Progenitor cell of endocrine pancreas (in vitro differentiated cells): ENCODE measurements at regions not wholly inside any gene's neighbourhood (a gene's known extent, or its start where the extent isn't known, plus 50 kb on each side); places are given as distances from the start of the nearest gene placed in this dataset. TPM values are rescaled to one million over a fixed set of nuclear protein-coding genes. Genes with fewer than 3 reads are reported as not detected.

Experiments used
- DNase-seq: peaks from one replicate; pipeline ENCODE4 v3.0.0; 2021; ENCODE audit warnings: low spot score; ENCODE audit not compliant: unreplicated experiment
- H3K27ac Mint-ChIP-seq: 2 replicates; pipeline ENCODE4 v1.8.0; 2021; ENCODE audit warnings: mild to moderate bottlenecking, moderate library complexity, mixed read lengths
- H3K27me3 Mint-ChIP-seq: 2 replicates; pipeline ENCODE4 v1.8.0; 2021; ENCODE audit warnings: mixed read lengths
- H3K36me3 Mint-ChIP-seq: 2 replicates; pipeline ENCODE4 v1.8.0; 2022; ENCODE audit warnings: mixed read lengths; ENCODE audit not compliant: insufficient read depth
- H3K4me1 Mint-ChIP-seq: 2 replicates; pipeline ENCODE4 v1.8.0; 2021; ENCODE audit warnings: low read depth, mixed read lengths
- H3K4me3 Mint-ChIP-seq: 2 replicates; pipeline ENCODE4 v1.8.0; 2021; ENCODE audit warnings: low read depth, mild to moderate bottlenecking, moderate library complexity, mixed read lengths
- H3K9me3 Mint-ChIP-seq: 2 replicates; pipeline ENCODE4 v1.8.0; 2021; ENCODE audit warnings: low read depth, mixed read lengths
- CTCF ChIP-seq: fragments of 200-600 bp; sonication (generic); IDR thresholded peaks from one replicate; pipeline ENCODE4 v1.5.0; 2021; ENCODE audit warnings: antibody characterized with exemption, mild to moderate bottlenecking; ENCODE audit not compliant: unreplicated experiment
- microRNA-seq: library from miRNA; unstranded; fragments of <30 nt; microRNA quantifications from one replicate; pipeline ENCODE4 v1.1.0, GENCODE V29; 2020; ENCODE audit warnings: borderline number of aligned reads; ENCODE audit not compliant: unreplicated experiment

- no peak overlapping the region for H3K27ac Mint-ChIP-seq
- TF ChIP-seq CTCF: no peak
- H3K4me1 Mint-ChIP-seq: no peaks in the 10 kb centered on the region
- peaks cover 2% of the 10 kb centered on the region for H3K36me3 Mint-ChIP-seq
- H3K27me3 Mint-ChIP-seq: peaks cover 3% of the 10 kb centered on the region
- H3K9me3 Mint-ChIP-seq: peaks cover 13% of the 10 kb centered on the region
- DNase-seq: no peak
- no peak overlapping the region for H3K4me3 Mint-ChIP-seq
Observed at GRCh38 chr6:127058936-127059335, 59.5 kb upstream of the RSPO3 start.

Small RNAs in the stretch of these regions (microRNA-seq; reads per million reads assigned to microRNA genes)
- gene MIR588: not detected
